ENCODE measurements at regions not wholly inside any gene's neighbourhood (a gene's known extent, or its start where the extent isn't known, plus 50 kb on each side); places are given as distances from the start of the nearest gene placed in this dataset.

GRCh38 chr4:126742885-126743284, 889.9 kb upstream of the INTU start:
- H3K9me3 ChIP-seq = peaks cover 0 to under 1% (median 0%) of the 10 kb centered on the region in 4 donors
- H3K27me3 ChIP-seq = no peaks in the 10 kb centered on the region
- no peaks in the 10 kb centered on the region for H3K4me1 ChIP-seq
- H3K4me3 ChIP-seq = no peak overlapping the region
- no peak overlapping the region for H3K27ac ChIP-seq
- no peak for DNase-seq
- no peaks in the 10 kb centered on the region for H3K36me3 ChIP-seq
- TF ChIP-seq POLR2A (IDR thresholded peaks at IDR 0.05) = no peak
- TF ChIP-seq, protein P1, sequence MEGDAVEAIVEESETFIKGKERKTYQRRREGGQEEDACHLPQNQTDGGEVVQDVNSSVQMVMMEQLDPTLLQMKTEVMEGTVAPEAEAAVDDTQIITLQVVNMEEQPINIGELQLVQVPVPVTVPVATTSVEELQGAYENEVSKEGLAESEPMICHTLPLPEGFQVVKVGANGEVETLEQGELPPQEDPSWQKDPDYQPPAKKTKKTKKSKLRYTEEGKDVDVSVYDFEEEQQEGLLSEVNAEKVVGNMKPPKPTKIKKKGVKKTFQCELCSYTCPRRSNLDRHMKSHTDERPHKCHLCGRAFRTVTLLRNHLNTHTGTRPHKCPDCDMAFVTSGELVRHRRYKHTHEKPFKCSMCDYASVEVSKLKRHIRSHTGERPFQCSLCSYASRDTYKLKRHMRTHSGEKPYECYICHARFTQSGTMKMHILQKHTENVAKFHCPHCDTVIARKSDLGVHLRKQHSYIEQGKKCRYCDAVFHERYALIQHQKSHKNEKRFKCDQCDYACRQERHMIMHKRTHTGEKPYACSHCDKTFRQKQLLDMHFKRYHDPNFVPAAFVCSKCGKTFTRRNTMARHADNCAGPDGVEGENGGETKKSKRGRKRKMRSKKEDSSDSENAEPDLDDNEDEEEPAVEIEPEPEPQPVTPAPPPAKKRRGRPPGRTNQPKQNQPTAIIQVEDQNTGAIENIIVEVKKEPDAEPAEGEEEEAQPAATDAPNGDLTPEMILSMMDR (IDR thresholded peaks at IDR 0.05) = no peak

GRCh38 chr4:126748736-126749135, 884.0 kb upstream of the INTU start:
- H3K36me3 ChIP-seq = no peaks in the 10 kb centered on the region
- H3K27ac ChIP-seq = no peak overlapping the region
- no peaks in the 10 kb centered on the region for H3K27me3 ChIP-seq
- no peaks in the 10 kb centered on the region for H3K4me1 ChIP-seq
- H3K9me3 ChIP-seq = peaks cover 0 to 3% (median 0%) of the 10 kb centered on the region in 4 donors
- no peak overlapping the region for H3K4me3 ChIP-seq
- TF ChIP-seq, protein P1 (IDR thresholded peaks at IDR 0.05) = no peak
- no peak for TF ChIP-seq POLR2A (IDR thresholded peaks at IDR 0.05)
- DNase-seq = no peak

- Histone ChIP-seq H3K27me3 (no peaks in the 10 kb centered on the region), H3K4me3 (no peak overlapping the region), H3K4me1 (no peaks in the 10 kb centered on the region), H3K27ac (no peak overlapping the region), H3K9me3 (peaks cover 0 to 3% (median 0%) of the 10 kb centered on the region in 4 donors), H3K36me3 (no peaks in the 10 kb centered on the region)
- DNase-seq = no peak
- TF ChIP-seq POLR2A (IDR thresholded peaks at IDR 0.05) = no peak
- TF ChIP-seq, protein P1 (IDR thresholded peaks at IDR 0.05) = no peak
Measured at GRCh38 chr4:126750723-126751122, 882.0 kb upstream of the INTU start.

- no peaks in the 10 kb centered on the region for H3K36me3 ChIP-seq
Measured at GRCh38 chr4:126752126-126752525, 880.6 kb upstream of the INTU start.

GRCh38 chr4:126752702-126753101, 880.1 kb upstream of the INTU start:
- Histone ChIP-seq H3K4me3 (no peak overlapping the region), H3K9me3 (peaks cover 0 to 3% (median 0%) of the 10 kb centered on the region in 4 donors), H3K36me3 (no peaks in the 10 kb centered on the region), H3K4me1 (no peaks in the 10 kb centered on the region), H3K27ac (no peak overlapping the region), H3K27me3 (no peaks in the 10 kb centered on the region)
- DNase-seq = no peak
- TF ChIP-seq POLR2A (IDR thresholded peaks at IDR 0.05) = no peak
- TF ChIP-seq, protein P1 (IDR thresholded peaks at IDR 0.05) = no peak

More at GRCh38 chr4:126752126-126752525, 880.6 kb upstream of the INTU start:
- no peaks in the 10 kb centered on the region for H3K27me3 ChIP-seq
- no peaks in the 10 kb centered on the region for H3K4me1 ChIP-seq
- TF ChIP-seq, protein P1 (IDR thresholded peaks at IDR 0.05) = no peak
- no peak for TF ChIP-seq POLR2A (IDR thresholded peaks at IDR 0.05)
- no peak overlapping the region for H3K4me3 ChIP-seq
- H3K9me3 ChIP-seq = peaks cover 0 to 3% (median 0%) of the 10 kb centered on the region in 4 donors
- no peak for DNase-seq
- H3K27ac ChIP-seq = no peak overlapping the region

DNA sequence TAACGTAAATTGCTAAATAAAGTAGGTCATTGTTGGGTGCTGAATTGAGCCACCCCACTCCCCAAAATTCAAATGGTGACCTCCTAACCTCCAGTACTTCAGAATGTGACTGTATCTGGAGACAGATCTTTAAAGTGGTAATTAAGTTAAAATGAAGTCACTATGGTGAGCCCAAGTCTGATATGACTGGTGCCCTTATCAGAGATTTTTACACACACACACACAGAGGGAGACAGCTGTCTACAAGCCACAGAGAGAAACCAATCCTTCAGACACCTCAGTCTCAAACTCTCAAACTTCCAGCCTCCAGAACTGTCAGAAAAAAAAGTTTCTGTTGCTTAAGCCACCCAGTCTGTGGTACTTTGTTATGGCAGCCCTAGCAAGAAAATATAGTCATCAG, 879.2 kb upstream of the INTU start:
- no peak overlapping the region for H3K27ac ChIP-seq
- H3K4me3 ChIP-seq = no peak overlapping the region
- no peaks in the 10 kb centered on the region for H3K36me3 ChIP-seq
- DNase-seq = no peak
- TF ChIP-seq, protein P1 (IDR thresholded peaks at IDR 0.05) = no peak
- no peak for TF ChIP-seq POLR2A (IDR thresholded peaks at IDR 0.05)
- no peaks in the 10 kb centered on the region for H3K4me1 ChIP-seq
- no peaks in the 10 kb centered on the region for H3K27me3 ChIP-seq
- H3K9me3 ChIP-seq = no peaks in the 10 kb centered on the region

All from Peyer's patch (tissue), 4 donors.